Testis (tissue), 2 donors: ENCODE measurements at regions not wholly inside any gene's neighbourhood (a gene's known extent, or its start where the extent isn't known, plus 50 kb on each side); places are given as distances from the start of the nearest gene placed in this dataset.

Experiments used
- DNase-seq: peaks from one replicate; pipeline ENCODE4 v3.0.0-alpha.2; 2019
- H3K27ac ChIP-seq, 2 donors: fragments of 200-600 bp; sonication (generic); one replicate each; pipeline ENCODE4 v1.5.1; 2019
- H3K27me3 ChIP-seq: fragments of 200-600 bp; sonication (generic); one replicate; pipeline ENCODE4 v1.5.1; 2019
- H3K36me3 ChIP-seq: fragments of 200-600 bp; sonication (generic); one replicate; pipeline ENCODE4 v1.5.1; 2017; ENCODE audit warnings: low read depth; ENCODE audit errors: missing control alignments
- H3K4me1 ChIP-seq: fragments of 200-600 bp; sonication (generic); one replicate; pipeline ENCODE4 v1.5.1; 2019
- H3K4me3 ChIP-seq, 2 donors: fragments of 200-600 bp; sonication (generic); one replicate each; pipeline ENCODE4 v1.5.1; 2017 to 2019
- H3K9me3 ChIP-seq: fragments of 200-600 bp; sonication (generic); one replicate; pipeline ENCODE4 v1.5.1; 2017
- POLR2A ChIP-seq: fragments of 450-650 bp; IDR thresholded peaks from one replicate; pipeline ENCODE4 v1.6.1; 2017; ENCODE audit warnings: antibody characterized with exemption, mild to moderate bottlenecking, moderate library complexity
- WGBS, 2 donors: methylation state at CpG; one replicate each; pipeline ENCODE4 v1.1.5; 2018; 5-methylcytosine and 5-hydroxymethylcytosine counted together
- intact Hi-C: fragments of 100-400 bp; cut with DNase I; formaldehyde crosslinking; loops from one replicate; pipeline ENCODE4 v1.15.1; 2023; ENCODE audit warnings: low total_unique reads
- TF ChIP-seq, protein P1 (sequence below), 3 experiments: fragments of 450-650 bp in 2 of 3; fragments of 200-600 bp in 1 of 3; sonication (generic) in 1 of 3; IDR thresholded peaks; one replicate each; pipeline ENCODE4 v1.5.1; 2016 to 2019; ENCODE audit warnings: antibody characterized with exemption in 3 of 3, mild to moderate bottlenecking in 2 of 3, moderate library complexity in 1 of 3

DNA sequence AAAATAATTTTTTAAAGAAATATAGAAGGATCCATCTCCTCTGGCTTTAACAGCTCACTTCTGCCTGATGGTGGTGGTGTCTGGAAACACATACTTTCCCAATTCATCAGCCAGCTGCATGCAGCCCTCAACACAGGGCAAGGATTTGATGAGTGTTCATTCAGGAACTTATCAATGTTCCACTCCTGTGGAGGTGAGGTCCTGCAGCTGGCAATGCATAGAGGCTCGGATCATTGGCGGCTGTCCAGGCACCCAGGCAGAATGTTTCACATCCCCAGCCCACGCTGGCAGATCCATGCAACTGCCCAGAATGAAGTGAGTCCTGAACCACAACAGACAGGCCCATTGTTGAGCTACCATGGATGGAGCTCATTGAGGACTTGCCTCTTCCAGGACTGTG is 55.2 kb upstream of the KCNMA1 start:
- no peaks in the 10 kb centered on the region for H3K9me3 ChIP-seq
- 37 to 66% methylated on average over 3 of the region's 3 CpGs for WGBS, 2 donors
- no peak overlapping the region for H3K27ac ChIP-seq
- DNase-seq = no peak
- intact Hi-C loops = no loop called here
- no peaks in the 10 kb centered on the region for H3K27me3 ChIP-seq
- no peaks in the 10 kb centered on the region for H3K4me1 ChIP-seq
- no peak overlapping the region for H3K4me3 ChIP-seq
- TF ChIP-seq, protein P1, sequence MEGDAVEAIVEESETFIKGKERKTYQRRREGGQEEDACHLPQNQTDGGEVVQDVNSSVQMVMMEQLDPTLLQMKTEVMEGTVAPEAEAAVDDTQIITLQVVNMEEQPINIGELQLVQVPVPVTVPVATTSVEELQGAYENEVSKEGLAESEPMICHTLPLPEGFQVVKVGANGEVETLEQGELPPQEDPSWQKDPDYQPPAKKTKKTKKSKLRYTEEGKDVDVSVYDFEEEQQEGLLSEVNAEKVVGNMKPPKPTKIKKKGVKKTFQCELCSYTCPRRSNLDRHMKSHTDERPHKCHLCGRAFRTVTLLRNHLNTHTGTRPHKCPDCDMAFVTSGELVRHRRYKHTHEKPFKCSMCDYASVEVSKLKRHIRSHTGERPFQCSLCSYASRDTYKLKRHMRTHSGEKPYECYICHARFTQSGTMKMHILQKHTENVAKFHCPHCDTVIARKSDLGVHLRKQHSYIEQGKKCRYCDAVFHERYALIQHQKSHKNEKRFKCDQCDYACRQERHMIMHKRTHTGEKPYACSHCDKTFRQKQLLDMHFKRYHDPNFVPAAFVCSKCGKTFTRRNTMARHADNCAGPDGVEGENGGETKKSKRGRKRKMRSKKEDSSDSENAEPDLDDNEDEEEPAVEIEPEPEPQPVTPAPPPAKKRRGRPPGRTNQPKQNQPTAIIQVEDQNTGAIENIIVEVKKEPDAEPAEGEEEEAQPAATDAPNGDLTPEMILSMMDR (IDR thresholded peaks at IDR 0.05) = no peak
- no peak for TF ChIP-seq POLR2A
- no peaks in the 10 kb centered on the region for H3K36me3 ChIP-seq

DNA sequence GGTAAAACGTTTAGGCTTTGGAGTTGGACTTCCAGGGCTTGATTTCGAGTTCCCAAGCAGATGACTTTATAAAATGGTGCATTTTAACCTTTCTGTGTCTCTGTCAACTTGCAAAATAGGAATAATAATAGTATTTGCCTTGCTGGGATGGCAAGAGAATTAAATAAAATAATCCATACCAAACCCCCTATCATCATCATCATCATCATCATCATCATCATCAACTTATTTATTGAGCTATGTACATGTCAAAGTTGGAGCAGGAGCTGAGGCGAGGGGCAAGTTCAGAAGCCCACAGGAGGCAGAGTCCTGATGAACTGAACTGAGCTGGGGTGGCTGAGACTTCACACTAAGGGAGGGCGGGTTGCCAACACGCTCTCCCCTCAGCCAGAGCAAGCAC is 51.7 kb upstream of the KCNMA1 start:
- intact Hi-C loops = no loop called here
- TF ChIP-seq POLR2A = no peak
- TF ChIP-seq, protein P1 (IDR thresholded peaks at IDR 0.05) = no peak

DNA sequence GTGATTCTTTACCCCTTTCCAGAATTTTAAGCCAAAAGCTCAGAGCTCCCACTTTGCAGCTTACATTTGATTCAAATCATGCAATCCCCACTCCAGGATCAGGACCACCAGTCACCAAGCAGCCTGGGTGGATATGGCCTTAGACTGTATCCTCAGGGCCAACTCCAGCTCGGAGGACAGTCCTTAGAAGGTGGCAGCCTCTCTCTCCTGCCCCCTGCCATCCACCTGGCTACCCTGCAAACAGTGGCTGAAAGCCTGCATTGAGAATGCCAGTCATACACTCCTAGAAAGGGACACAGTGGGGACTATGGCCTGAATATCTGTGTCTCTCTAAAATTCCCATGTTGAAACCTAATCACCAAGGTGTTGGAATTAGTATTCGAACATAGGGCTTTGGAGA is 50.0 kb upstream of the KCNMA1 start:
- DNase-seq = no peak
- TF ChIP-seq POLR2A = no peak
- TF ChIP-seq, protein P1 (IDR thresholded peaks at IDR 0.05) = no peak

More for the DNA sequence above, 51.7 kb upstream of the KCNMA1 start:
- no peak for DNase-seq
- Histone ChIP-seq H3K4me3 (no peak overlapping the region), H3K27ac (no peak overlapping the region), H3K27me3 (no peaks in the 10 kb centered on the region), H3K36me3 (no peaks in the 10 kb centered on the region), H3K4me1 (no peaks in the 10 kb centered on the region), H3K9me3 (no peaks in the 10 kb centered on the region)
- 76 to 80% methylated on average over 5 of the region's 5 CpGs for WGBS, 2 donors

More for the DNA sequence above, 50.0 kb upstream of the KCNMA1 start:
- H3K4me3 ChIP-seq = no peak overlapping the region
- H3K27ac ChIP-seq = no peak overlapping the region
- no peaks in the 10 kb centered on the region for H3K36me3 ChIP-seq
- H3K27me3 ChIP-seq = no peaks in the 10 kb centered on the region
- no peaks in the 10 kb centered on the region for H3K4me1 ChIP-seq
- intact Hi-C loops = no loop called here
- 92 to 100% methylated on average over 2 of the region's 2 CpGs for WGBS, 2 donors
- no peaks in the 10 kb centered on the region for H3K9me3 ChIP-seq
